PC-9 (cell line): ENCODE measurements at regions not wholly inside any gene's neighbourhood (a gene's known extent, or its start where the extent isn't known, plus 50 kb on each side); places are given as distances from the start of the nearest gene placed in this dataset.

Source experiments
- BruUV-seq: library from RNA; stranded (reverse); fragments of 400-500 nt; replicated peaks from 2 replicates; lab custom pipeline; 2021; lab: Mats Ljungman, UMichigan
- CTCF ChIA-PET: fragments of 300-600 bp; sonication (Branson Sonifier 250); formaldehyde crosslinking; loops from one replicate; lab custom pipeline; 2022; ENCODE audit warnings: antibody characterized with exemption; lab: Charles Lee
- POLR2A ChIA-PET: fragments of 300-600 bp; sonication (Branson Sonifier 250); formaldehyde crosslinking; loops from one replicate; lab custom pipeline; 2022; ENCODE audit warnings: antibody characterized with exemption; ENCODE audit not compliant: unreplicated experiment; lab: Charles Lee
- DNase-seq, 2 experiments: peaks; one replicate each; pipeline versions ENCODE4 v3.0.0 to v3.0.0-alpha.2; 2015 to 2022; ENCODE audit warnings: mixed read lengths in 1 of 2
- H2AFZ ChIP-seq: fragments of 200-600 bp; sonication (generic); 2 replicates; pipeline ENCODE4 v1.8.1; 2017; ENCODE audit warnings: antibody characterized with exemption
- H3F3A ChIP-seq: fragments of 200-600 bp; sonication (generic); 2 replicates; pipeline ENCODE4 v1.8.1; 2017; ENCODE audit warnings: antibody characterized with exemption, mild to moderate bottlenecking, low read depth; ENCODE audit not compliant: insufficient read depth
- H3K27ac ChIP-seq: fragments of 200-600 bp; sonication (generic); 2 replicates; pipeline ENCODE4 v1.6.1; 2016; ENCODE audit warnings: mixed run types
- H3K27me3 ChIP-seq: fragments of 200-600 bp; sonication (generic); 2 replicates; pipeline ENCODE4 v1.6.1; 2016; ENCODE audit warnings: low read depth, mixed run types; ENCODE audit not compliant: insufficient read depth
- H3K36me3 ChIP-seq: fragments of 200-600 bp; sonication (generic); 2 replicates; pipeline ENCODE4 v1.6.1; 2016; ENCODE audit warnings: low read depth, mixed run types
- H3K4me1 ChIP-seq: fragments of 200-600 bp; sonication (generic); replicated peaks from 2 replicates; pipeline ENCODE4 v1.6.1; 2016; ENCODE audit warnings: mixed run types; ENCODE audit not compliant: insufficient read depth
- H3K4me2 ChIP-seq: fragments of 200-600 bp; sonication (generic); 2 replicates; pipeline ENCODE4 v1.6.1; 2017; ENCODE audit warnings: mixed run types
- H3K4me3 ChIP-seq: fragments of 200-600 bp; sonication (generic); 2 replicates; pipeline ENCODE4 v1.6.1; 2016; ENCODE audit warnings: mixed run types
- H3K79me2 ChIP-seq: fragments of 200-600 bp; sonication (generic); 2 replicates; pipeline ENCODE4 v1.6.1; 2017; ENCODE audit warnings: low read depth, mixed run types
- H3K9me2 ChIP-seq: fragments of 200-600 bp; sonication (generic); 2 replicates; pipeline ENCODE4 v1.8.1; 2017; ENCODE audit warnings: mild to moderate bottlenecking; ENCODE audit not compliant: insufficient read depth
- H3K9me3 ChIP-seq: fragments of 200-600 bp; sonication (generic); 2 replicates; pipeline ENCODE4 v1.8.1; 2016; ENCODE audit warnings: low read depth; ENCODE audit not compliant: insufficient read depth
- H4K20me1 ChIP-seq: fragments of 200-600 bp; sonication (generic); 2 replicates; pipeline ENCODE4 v1.8.1; 2017; ENCODE audit not compliant: insufficient read depth
- CTCF ChIP-seq: fragments of 200-600 bp; sonication (generic); conservative IDR thresholded peaks from 2 replicates; pipeline ENCODE4 v1.6.1; 2017; ENCODE audit warnings: mixed run types, antibody characterized with exemption, mild to moderate bottlenecking, moderate library complexity
- EZH2 ChIP-seq: fragments of 200-600 bp; sonication (generic); IDR thresholded peaks from 2 replicates; pipeline ENCODE4 v1.8.0; 2017; ENCODE audit warnings: antibody characterized with exemption, low read depth
- intact Hi-C: fragments of 100-400 bp; cut with micrococcal nuclease; formaldehyde crosslinking; loops from one replicate; pipeline ENCODE4 v1.10.0; 2022; ENCODE audit not compliant: unreplicated experiment

DNA sequence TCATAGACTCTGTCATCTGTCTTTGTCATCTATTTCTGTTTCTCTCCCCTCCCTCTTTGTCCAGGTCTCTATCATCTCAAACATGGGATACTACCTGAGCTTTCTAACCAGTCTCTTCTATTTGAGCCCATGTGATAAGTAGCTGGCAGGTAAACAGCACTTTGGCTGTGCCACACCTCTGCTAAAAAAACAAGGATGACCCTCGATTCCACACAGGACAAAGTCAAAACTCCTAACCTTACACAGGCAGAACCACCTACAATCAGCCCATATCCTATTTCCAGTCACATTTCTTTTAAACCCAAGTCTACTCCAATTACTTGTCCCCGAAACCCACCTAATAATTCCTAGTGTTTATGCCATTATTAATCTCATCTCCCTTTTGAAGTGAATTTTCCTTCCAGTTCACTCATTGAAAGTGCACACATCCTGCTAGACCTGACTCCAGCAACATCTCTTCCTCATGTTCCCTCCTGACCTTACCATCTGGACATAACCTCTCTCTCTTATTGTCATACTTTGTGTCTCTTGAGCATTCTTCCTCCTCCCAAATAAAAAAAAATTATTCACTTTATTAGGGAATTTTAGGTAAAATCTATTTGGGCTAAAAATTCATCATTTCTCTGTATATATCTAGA lies 256.1 kb upstream of the ONECUT1 start:
- no TSS peak for BruUV-seq
- Histone ChIP-seq H4K20me1 (no peaks in the 10 kb centered on the region), H3K9me3 (no peaks in the 10 kb centered on the region), H3K4me1 (no peaks in the 10 kb centered on the region), H3K79me2 (no peaks in the 10 kb centered on the region), H3K4me3 (no peak overlapping the region), H3K9me2 (no peaks in the 10 kb centered on the region), H3K4me2 (no peak overlapping the region), H2AFZ (no peak overlapping the region), H3K27ac (no peak overlapping the region), H3K27me3 (no peaks in the 10 kb centered on the region), H3K36me3 (no peaks in the 10 kb centered on the region), H3F3A (no peaks in the 10 kb centered on the region)
- TF ChIP-seq CTCF, result no peak
- TF ChIP-seq EZH2, result no peak
- POLR2A ChIA-PET, result no interaction called here
- no peak for DNase-seq
- CTCF ChIA-PET, result no interaction called here
- intact Hi-C loops, result no loop called here

- Histone ChIP-seq H3K27ac (no peak overlapping the region), H4K20me1 (no peaks in the 10 kb centered on the region), H3K4me2 (no peak overlapping the region), H3K4me3 (no peak overlapping the region), H3K9me3 (no peaks in the 10 kb centered on the region), H3K27me3 (no peaks in the 10 kb centered on the region), H3F3A (no peaks in the 10 kb centered on the region), H2AFZ (no peak overlapping the region), H3K36me3 (no peaks in the 10 kb centered on the region), H3K9me2 (no peaks in the 10 kb centered on the region), H3K79me2 (no peaks in the 10 kb centered on the region), H3K4me1 (no peaks in the 10 kb centered on the region)
- ChIA-PET POLR2A (interaction anchor here (0.6 kb wide), 1 partner anchor 729 kb away, joined by 6 read pairs; no protein-coding TSS in a partner anchor), CTCF (no interaction called here)
- intact Hi-C loops, result no loop called here
- no TSS peak for BruUV-seq
- no peak for DNase-seq
- no peak for TF ChIP-seq CTCF
- TF ChIP-seq EZH2, result no peak
These were observed 248.5 kb upstream of the ONECUT1 start for GRCh38 chr15:53038655-53038941.

DNA sequence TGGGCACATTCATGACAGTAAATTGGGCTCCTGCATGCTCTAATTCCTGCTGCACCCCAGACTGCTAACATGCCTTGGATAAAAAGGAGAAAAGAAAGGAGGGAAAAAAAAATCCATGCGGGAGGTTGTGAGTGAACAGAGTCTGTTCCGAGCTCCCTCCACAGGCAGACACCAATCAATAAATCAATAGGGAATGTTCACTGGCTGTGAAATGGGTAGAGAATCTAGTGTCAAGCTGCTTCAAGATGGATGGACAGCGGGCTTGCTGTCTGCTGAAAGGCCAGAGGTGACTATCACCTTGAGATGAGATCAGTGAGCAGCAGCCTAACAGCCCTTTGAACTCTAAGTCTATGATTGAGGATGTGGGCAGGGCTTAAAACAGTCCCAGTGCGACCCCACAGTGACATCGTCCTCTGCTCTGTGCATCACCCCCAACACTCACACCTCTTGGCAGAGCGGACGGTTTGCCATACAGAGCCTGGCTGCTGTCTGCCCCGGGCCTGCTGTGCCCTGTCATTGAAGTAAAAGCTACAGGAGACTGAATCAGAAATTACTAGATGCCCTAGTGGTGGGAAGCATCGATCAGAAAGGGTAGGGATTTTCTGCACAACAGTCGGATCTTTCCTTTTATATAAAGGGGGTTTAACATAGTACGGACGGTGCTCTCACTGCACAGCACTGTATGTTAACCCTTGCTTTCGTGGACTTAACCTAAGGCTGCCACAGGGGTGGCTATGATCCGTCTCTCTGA lies 247.9 kb upstream of the ONECUT1 start:
- H2AFZ ChIP-seq, result no peak overlapping the region
- no peak for TF ChIP-seq CTCF
- no peak for TF ChIP-seq EZH2

More for the DNA sequence above, 247.9 kb upstream of the ONECUT1 start:
- Histone ChIP-seq H3K27ac (no peak overlapping the region), H4K20me1 (no peaks in the 10 kb centered on the region), H3K27me3 (no peaks in the 10 kb centered on the region), H3F3A (no peaks in the 10 kb centered on the region), H3K4me1 (no peaks in the 10 kb centered on the region), H3K9me3 (no peaks in the 10 kb centered on the region), H3K4me2 (no peak overlapping the region), H3K36me3 (no peaks in the 10 kb centered on the region), H3K9me2 (no peaks in the 10 kb centered on the region), H3K4me3 (no peak overlapping the region), H3K79me2 (no peaks in the 10 kb centered on the region)
- intact Hi-C loops, result no loop called here
- no TSS peak for BruUV-seq
- ChIA-PET CTCF (no interaction called here), POLR2A (no interaction called here)
- no peak for DNase-seq
